ENCODE measurements at regions not wholly inside any gene's neighbourhood (a gene's known extent, or its start where the extent isn't known, plus 50 kb on each side); places are given as distances from the start of the nearest gene placed in this dataset.

GRCh38 chr3:180403156-180403555 lies 198.8 kb upstream of the TTC14 start:
- FAIRE-seq: no peak
- Histone ChIP-seq H3K4me2 (ENCODE audit: insufficient read depth, low read length) (no peak overlapping the region), H3K9me3 (replicated peaks; ENCODE audit: control insufficient read depth, insufficient read depth, low read depth, low read length) (no peaks in the 10 kb centered on the region), H3K4me3 (no peak overlapping the region), H2AFZ (ENCODE audit: low read depth, low read length) (no peak overlapping the region), H4K20me1 (replicated peaks; ENCODE audit: control insufficient read depth, insufficient read depth, low read length) (no peaks in the 10 kb centered on the region), H3K9me1 (ENCODE audit: control insufficient read depth, insufficient read depth, low read length) (no peaks in the 10 kb centered on the region), H3K27ac (ENCODE audit: extremely low read depth, low read depth, low read length) (no peak overlapping the region), H3K9ac (ENCODE audit: insufficient read depth in 1 of 2, low read depth in 2 of 2, low read length in 2 of 2) (no peak overlapping the region), H3K36me3 (ENCODE audit: control insufficient read depth, insufficient read depth, low read length) (no peaks in the 10 kb centered on the region), H3K27me3 (ENCODE audit: control insufficient read depth in 2 of 2, insufficient read depth in 2 of 2, low read length in 2 of 2) (no peaks in the 10 kb centered on the region), H3K4me1 (replicated peaks in 1 of 2; ENCODE audit: control insufficient read depth in 2 of 2, insufficient read depth in 2 of 2, low read length in 2 of 2) (no peaks in the 10 kb centered on the region), H3K79me2 (ENCODE audit: control insufficient read depth, insufficient read depth, low read length) (no peaks in the 10 kb centered on the region)
- POLR2A ChIA-PET: no interaction called here
- CTCF ChIA-PET (ENCODE audit: low intra/inter-chr PET ratio): no interaction called here
- intact Hi-C loops (cut with micrococcal nuclease) (no loop called here), in situ Hi-C loops (cut with MboI) (no loop called here)
- no peak for DNase-seq (ENCODE audit: extremely low read depth in 1 of 4, low spot score in 3 of 4)
- no TSS peak for BruUV-seq (replicated peaks)
- no peak for ATAC-seq
- TF ChIP-seq UBTF (IDR thresholded peaks at IDR 0.05; ENCODE audit: borderline replicate concordance in 1 of 2, low read depth in 2 of 2, low read length in 2 of 2) (no peak), EP300 (IDR thresholded peaks at IDR 0.05; ENCODE audit: low read length) (no peak), E2F3 (CRISPR knock-in tag; IDR thresholded peaks at IDR 0.05) (no peak), ZBTB8A (IDR thresholded peaks at IDR 0.05; ENCODE audit: partially characterized antibody) (no peak), ZNF23 (CRISPR knock-in tag; IDR thresholded peaks at IDR 0.05) (no peak), RBM17 (IDR thresholded peaks at IDR 0.05; ENCODE audit: borderline replicate concordance, low read depth, low read length) (no peak), CEBPZ (IDR thresholded peaks at IDR 0.05; ENCODE audit: borderline replicate concordance, low read depth, low read length) (no peak), ZNF354B (CRISPR knock-in tag; IDR thresholded peaks at IDR 0.05) (no peak), CREM (IDR thresholded peaks at IDR 0.05; ENCODE audit: low read depth) (no peak), RFX5 (IDR thresholded peaks at IDR 0.05; ENCODE audit: low read depth, low read length) (no peak), ILK (tag; IDR thresholded peaks at IDR 0.05; ENCODE audit: borderline replicate concordance, low read depth) (no peak), ZNF696 (CRISPR knock-in tag; conservative IDR thresholded peaks at IDR 0.05) (no peak), ZFP30 (CRISPR knock-in tag; IDR thresholded peaks at IDR 0.05; ENCODE audit: borderline replicate concordance) (no peak), ZNF41 (CRISPR knock-in tag; conservative IDR thresholded peaks at IDR 0.05) (no peak)
